ENCODE measurements at regions not wholly inside any gene's neighbourhood (a gene's known extent, or its start where the extent isn't known, plus 50 kb on each side); places are given as distances from the start of the nearest gene placed in this dataset.
A peak's percentile ranks its signal among the peaks of the same experiment; 100 is the strongest.

DNA sequence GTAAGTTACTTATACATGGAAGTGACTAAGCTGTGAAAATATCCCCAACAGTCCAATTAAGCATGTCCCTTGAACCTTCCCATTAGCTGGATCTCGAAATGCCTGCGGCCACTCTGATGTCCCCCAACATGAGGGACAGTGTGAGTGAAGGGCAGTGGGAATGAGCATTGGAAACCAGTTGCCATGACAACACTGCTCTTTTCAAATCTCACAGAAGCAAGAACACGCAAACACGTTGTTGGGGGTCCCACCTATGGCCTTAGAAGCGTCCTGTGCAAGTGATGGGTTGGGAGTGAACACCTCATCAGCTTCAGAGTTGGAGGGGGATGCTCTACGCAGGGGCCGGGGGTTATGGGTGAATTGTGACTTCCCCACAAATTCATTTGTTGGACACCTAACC is 205.9 kb downstream of the NXNL2 start:
- H3K4me3 ChIP-seq (ENCODE audit: low read depth, low read length): no peak overlapping the region
- TF ChIP-seq, protein P1, sequence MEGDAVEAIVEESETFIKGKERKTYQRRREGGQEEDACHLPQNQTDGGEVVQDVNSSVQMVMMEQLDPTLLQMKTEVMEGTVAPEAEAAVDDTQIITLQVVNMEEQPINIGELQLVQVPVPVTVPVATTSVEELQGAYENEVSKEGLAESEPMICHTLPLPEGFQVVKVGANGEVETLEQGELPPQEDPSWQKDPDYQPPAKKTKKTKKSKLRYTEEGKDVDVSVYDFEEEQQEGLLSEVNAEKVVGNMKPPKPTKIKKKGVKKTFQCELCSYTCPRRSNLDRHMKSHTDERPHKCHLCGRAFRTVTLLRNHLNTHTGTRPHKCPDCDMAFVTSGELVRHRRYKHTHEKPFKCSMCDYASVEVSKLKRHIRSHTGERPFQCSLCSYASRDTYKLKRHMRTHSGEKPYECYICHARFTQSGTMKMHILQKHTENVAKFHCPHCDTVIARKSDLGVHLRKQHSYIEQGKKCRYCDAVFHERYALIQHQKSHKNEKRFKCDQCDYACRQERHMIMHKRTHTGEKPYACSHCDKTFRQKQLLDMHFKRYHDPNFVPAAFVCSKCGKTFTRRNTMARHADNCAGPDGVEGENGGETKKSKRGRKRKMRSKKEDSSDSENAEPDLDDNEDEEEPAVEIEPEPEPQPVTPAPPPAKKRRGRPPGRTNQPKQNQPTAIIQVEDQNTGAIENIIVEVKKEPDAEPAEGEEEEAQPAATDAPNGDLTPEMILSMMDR (IDR thresholded peaks at IDR 0.05; ENCODE audit: low read depth, low read length): no peak

DNA sequence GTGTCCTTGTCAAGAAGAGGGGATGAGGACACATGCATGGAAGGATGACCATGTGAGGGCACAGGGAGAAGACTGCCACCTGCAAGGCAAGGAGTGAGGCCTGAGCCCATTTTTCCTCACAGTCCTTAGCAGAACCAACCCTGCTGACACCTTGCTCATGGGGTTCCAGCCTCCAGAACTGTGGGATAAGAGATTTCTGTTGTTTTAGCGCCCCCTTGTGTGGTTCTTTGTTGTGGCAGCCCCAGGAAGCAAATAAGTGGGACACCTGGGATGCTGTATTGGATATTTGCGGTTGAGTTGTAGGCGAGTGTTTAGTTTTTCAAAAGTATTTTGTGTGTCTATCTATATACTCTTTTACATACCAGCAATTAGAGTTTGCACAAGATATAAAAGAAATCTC is 206.4 kb downstream of the NXNL2 start:
- TF ChIP-seq, protein P1 (IDR thresholded peaks at IDR 0.05; ENCODE audit: low read depth, low read length): peak; percentile 33; the same call in 1 of the 2 replicates
- no peak overlapping the region for H3K4me3 ChIP-seq (ENCODE audit: low read depth, low read length)

DNA sequence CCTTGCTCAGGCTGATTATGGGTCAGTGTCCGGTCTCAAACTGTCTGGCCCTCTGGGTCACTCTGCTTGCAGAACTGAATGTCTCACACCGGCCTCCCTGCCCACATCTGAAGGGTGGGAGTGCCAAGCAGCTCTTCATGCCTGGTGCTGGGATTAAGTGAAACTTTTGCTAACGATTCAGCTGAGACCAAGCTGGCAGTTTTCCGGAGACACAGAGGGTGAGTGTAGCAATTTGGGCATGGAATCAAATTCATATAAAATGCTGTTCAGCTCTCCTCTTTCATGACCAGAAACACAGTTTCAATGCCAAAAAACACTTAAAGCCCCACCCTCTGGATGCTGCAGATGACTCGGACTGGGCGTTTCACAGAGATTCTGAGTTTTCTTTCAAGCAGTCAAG is 207.5 kb downstream of the NXNL2 start:
- TF ChIP-seq, protein P1 (IDR thresholded peaks at IDR 0.05; ENCODE audit: low read depth, low read length): no peak
- no peak overlapping the region for H3K4me3 ChIP-seq (ENCODE audit: low read depth, low read length)

DNA sequence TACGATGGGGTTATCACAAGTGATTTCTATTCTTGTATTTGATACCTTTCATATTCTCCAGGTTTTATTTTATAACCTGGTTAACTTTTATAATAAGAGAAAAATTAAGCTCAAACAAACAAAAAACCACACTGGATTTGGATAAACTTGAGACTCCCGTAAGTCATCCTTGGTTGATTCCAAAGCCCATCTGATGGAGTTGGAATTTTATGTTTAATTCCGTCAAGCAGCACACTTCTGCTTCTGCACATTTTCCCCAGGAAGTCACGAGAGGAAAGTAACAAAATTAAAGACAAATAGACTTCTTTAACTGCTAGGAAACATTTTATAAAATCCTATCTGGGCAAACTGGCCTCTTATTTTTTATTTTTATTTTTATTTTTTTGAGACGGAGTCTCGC is 207.9 kb downstream of the NXNL2 start:
- TF ChIP-seq, protein P1 (IDR thresholded peaks at IDR 0.05; ENCODE audit: low read depth, low read length): no peak
- H3K4me3 ChIP-seq (ENCODE audit: low read depth, low read length): no peak overlapping the region

DNA sequence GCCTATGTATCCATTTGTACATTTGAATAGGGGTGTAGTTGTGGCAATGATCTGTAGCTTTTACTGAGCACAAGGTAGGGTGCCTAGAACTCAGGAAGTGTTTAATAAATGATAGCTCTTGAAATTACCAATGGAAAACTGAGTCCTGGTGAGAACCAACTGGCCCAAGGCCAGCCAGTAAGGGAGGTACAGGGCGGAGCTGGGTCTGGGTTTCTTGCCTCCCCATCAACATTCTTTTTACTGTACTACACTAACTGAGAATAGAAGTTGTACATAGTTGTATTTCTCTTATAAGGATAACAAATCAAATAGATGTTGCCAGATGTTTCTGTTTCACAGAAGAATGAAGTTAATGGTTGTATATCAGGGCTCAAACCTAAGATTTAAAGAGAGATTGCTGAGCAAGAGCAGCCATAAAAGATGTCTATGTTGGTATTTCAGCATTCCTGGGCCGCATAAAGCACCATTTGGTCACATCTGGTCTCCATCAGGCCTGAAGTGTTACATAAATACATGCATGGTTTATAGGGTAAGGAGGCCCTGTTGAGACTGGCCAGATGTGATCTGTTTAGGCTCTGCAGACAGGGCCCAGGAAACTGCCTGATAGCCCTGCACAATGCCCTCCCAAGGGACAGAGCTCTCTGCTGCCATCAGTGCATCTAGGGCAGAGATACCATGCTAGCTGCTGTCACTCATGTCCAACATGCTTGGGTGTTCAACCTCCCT is 210.5 kb downstream of the NXNL2 start:
- H3K4me3 ChIP-seq (ENCODE audit: low read depth, low read length): no peak overlapping the region

DNA sequence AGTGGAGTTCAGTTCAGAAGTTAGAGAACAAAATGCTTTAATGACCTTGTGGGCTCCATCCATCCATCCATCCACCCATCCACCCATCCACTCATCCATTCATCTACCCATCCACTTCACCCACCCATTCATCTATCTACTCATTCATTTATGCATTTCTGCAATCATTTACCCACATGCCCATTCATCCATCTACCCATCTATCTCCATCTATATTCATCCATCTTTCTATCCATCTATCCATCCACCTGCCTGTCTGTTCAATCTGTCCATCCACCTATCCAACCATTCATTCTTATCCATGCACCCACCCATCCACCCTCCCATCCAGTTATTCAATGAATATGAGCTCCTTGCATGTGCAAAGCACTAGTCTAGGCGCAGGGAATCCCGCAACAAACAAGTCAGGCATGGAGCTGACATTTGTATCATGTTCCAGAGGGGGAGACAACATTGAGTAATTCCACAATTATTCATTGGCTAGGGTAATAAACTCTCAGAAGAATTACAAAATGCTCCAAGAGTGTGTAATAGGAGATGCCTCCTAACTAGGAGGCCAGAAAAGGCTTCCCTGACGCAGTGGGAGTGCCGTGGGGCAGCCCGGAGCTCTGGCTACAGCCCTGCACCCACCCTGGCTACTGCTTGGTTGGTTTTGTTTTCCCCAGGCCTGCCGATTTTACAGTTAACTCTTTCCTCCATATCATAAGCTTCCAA is 211.2 kb downstream of the NXNL2 start:
- TF ChIP-seq, protein P1 (IDR thresholded peaks at IDR 0.05; ENCODE audit: low read depth, low read length): no peak
- no peak overlapping the region for H3K4me3 ChIP-seq (ENCODE audit: low read depth, low read length)

More for the DNA sequence above, 210.5 kb downstream of the NXNL2 start:
- TF ChIP-seq, protein P1 (IDR thresholded peaks at IDR 0.05; ENCODE audit: low read depth, low read length): no peak

DNA sequence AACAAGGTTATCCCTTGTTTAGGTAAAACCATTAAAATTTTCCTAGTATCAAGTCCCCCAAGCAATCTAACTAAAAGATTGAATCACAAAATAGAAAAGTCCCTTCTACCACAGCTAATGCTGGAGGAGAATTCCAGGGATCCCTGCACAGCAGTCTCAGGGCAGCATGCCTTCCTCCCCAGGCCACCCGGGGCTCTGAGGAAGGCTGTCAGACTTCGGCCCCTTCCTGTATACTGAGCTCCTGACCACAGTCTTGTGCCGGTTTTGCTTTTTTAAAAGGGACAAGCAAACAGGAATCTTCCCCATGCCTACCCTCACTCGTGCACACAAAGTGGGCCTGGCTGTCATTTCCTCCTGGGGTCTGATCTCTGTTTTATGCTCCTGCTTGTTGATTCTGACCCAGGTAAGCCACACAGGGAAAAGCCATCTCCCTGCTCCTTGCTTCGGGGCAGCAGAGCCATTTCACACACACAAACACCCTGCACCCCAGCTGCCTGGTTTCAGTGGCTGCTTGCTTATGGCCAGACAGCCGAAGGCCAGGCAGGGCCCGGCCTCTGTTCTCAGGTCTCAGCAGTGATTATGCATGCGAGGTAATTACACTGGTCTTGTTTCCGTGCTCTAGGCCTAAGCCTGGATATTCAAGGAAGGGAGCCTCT is 211.9 kb downstream of the NXNL2 start:
- H3K4me3 ChIP-seq (ENCODE audit: low read depth, low read length): no peak overlapping the region
- TF ChIP-seq, protein P1 (IDR thresholded peaks at IDR 0.05; ENCODE audit: low read depth, low read length): no peak

Measured in WI38 (cell line).